ENCODE measurements at regions not wholly inside any gene's neighbourhood (a gene's known extent, or its start where the extent isn't known, plus 50 kb on each side); places are given as distances from the start of the nearest gene placed in this dataset.

DNA sequence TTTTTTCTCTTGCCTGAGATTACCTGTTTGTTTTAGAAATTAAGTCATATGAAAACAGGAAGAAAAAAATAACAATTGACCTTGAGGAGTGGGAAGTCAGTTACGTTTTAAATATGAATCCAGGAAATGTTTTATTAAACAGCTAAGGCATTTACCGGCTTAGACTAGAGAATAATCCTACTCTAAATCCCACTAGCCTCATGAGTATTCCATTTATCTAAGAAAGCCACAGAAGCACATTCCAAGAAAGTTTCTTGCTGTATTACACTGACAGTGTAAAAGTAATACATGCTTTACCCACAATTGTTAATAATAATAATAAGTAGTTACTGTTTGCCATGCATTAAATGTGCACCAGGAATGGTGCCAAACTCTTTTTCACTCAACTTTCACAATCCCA is 90.9 kb downstream of the BMP4 start:
- no peak for TF ChIP-seq EZH2 (IDR thresholded peaks at IDR 0.05; ENCODE audit: borderline replicate concordance, insufficient read depth, low read depth, low read length, poor library complexity, severe bottlenecking)
- TF ChIP-seq, protein P1, sequence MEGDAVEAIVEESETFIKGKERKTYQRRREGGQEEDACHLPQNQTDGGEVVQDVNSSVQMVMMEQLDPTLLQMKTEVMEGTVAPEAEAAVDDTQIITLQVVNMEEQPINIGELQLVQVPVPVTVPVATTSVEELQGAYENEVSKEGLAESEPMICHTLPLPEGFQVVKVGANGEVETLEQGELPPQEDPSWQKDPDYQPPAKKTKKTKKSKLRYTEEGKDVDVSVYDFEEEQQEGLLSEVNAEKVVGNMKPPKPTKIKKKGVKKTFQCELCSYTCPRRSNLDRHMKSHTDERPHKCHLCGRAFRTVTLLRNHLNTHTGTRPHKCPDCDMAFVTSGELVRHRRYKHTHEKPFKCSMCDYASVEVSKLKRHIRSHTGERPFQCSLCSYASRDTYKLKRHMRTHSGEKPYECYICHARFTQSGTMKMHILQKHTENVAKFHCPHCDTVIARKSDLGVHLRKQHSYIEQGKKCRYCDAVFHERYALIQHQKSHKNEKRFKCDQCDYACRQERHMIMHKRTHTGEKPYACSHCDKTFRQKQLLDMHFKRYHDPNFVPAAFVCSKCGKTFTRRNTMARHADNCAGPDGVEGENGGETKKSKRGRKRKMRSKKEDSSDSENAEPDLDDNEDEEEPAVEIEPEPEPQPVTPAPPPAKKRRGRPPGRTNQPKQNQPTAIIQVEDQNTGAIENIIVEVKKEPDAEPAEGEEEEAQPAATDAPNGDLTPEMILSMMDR (IDR thresholded peaks at IDR 0.05) = no peak

All from B cell (primary cell).